ENCODE measurements at regions not wholly inside any gene's neighbourhood (a gene's known extent, or its start where the extent isn't known, plus 50 kb on each side); places are given as distances from the start of the nearest gene placed in this dataset.
"Not testable (repeated sequence)": the region's sequence is repeated elsewhere in the genome, so short reads cannot be mapped to it uniquely, and the experiment has no call there.

DNA sequence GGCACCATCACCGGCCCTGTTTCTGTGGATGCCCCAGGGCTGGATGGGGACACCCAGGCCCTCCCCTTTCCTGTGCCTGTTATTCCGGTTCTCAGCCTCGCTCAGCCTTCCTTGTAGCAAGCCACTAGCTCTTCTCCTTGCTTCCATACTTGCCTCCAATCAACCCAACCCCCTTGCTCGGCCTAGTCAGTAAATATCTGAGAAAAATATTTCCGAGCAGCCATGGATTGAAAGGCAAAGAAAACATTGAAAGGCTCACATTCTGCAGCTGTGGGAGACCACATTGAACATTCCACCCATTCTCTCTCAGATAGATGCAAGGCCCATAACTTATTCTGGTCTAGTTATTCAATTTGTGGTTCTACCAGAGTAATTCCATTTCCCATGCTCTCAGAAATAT lies 114.9 kb downstream of the SPP2 start:
- H3K4me3 Mint-ChIP-seq, result no peak overlapping the region
- intact Hi-C loops (cut with micrococcal nuclease), result no loop called here

DNA sequence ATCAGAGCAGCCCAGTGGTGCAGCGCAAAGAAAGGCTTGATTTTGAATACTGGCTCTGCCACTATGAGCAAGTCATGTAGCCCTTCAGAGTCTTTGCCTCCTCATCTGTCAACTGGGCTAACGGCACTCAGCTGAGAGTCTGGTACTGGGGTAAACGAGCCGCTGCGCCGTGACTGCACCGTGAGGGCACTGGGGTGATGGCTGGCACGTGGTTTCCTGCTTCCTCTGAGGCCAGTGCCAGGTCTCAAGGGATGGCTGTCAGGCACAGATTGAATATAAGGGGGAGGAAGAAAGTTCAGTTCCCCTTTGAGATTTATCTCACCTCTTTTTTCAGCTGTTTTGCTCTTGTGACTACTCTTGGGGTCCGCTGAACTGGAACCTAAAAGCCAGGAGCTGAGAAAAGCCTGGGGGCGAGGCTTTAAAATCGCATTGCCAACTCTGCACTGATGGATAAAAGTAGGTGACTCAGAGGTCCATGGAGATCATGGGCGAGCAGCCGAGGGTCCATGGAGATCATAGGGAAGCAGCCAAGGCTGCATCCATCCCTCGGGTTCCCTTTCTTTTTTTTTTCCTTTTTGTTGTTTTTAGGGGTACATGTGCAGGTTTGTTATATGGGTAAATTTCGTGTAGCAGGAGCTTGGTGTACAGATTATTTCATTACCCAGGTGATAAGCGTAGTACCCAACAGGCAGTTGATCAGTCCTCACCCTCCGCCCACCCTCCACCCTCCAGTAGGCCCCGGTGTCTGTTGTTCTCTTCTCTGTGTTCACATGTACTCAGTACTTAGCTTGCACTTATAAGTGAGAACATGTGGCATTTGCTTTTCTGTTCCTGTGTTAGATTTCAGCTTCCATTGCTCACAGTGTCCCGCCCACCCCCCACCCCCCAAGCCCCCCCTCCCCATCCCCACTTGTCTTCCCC lies 114.3 kb downstream of the SPP2 start:
- Mint-ChIP-seq H3K36me3 (ENCODE audit: low read depth) (no peaks in the 10 kb centered on the region), H3K27me3 (no peaks in the 10 kb centered on the region), H3K9me3 (no peaks in the 10 kb centered on the region), H3K27ac (no peak overlapping the region), H3K4me1 (peaks cover 20% of the 10 kb centered on the region), H3K4me3 (no peak overlapping the region)
- DNase-seq, result peak; percentile 63
- intact Hi-C loops (cut with micrococcal nuclease), result no loop called here

More for the DNA sequence above, 114.9 kb downstream of the SPP2 start:
- Mint-ChIP-seq H3K27me3 (no peaks in the 10 kb centered on the region), H3K4me1 (peaks cover 20% of the 10 kb centered on the region), H3K9me3 (no peaks in the 10 kb centered on the region), H3K27ac (no peak overlapping the region), H3K36me3 (ENCODE audit: low read depth) (no peaks in the 10 kb centered on the region)
- DNase-seq, result no peak

DNA sequence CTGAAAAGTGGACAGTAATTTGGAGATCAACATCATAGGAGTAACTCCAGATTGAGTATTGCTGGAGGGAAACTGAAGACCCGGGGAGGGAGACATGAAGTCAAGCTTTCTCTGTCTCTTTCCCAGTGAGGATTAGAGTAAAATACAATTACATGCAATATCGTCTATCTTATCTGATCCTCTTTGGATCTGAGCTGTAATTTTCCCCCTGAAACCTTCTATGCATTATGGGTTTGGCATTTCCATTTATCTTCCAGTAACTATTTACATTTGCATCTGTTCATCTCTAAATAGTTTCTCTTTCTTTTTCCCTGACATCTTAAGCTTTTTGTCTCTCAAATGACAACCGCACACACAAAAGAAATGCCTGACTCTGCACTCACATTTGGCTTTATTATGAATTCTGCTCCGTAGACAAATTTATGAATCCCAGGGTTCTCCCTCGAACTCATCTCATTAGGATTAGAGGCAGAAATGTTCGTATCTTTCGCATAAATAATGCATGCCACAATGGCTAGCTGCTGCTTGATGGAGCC lies 113.1 kb downstream of the SPP2 start:
- H3K9me3 Mint-ChIP-seq, result peaks cover 6% of the 10 kb centered on the region
- peak overlapping the region; percentile 2 for H3K4me3 Mint-ChIP-seq
- H3K36me3 Mint-ChIP-seq (ENCODE audit: low read depth), result no peaks in the 10 kb centered on the region
- DNase-seq, result no peak
- H3K4me1 Mint-ChIP-seq, result peaks cover 20% of the 10 kb centered on the region
- intact Hi-C loops (cut with micrococcal nuclease), result no loop called here
- H3K27me3 Mint-ChIP-seq, result no peaks in the 10 kb centered on the region
- H3K27ac Mint-ChIP-seq, result no peak overlapping the region

DNA sequence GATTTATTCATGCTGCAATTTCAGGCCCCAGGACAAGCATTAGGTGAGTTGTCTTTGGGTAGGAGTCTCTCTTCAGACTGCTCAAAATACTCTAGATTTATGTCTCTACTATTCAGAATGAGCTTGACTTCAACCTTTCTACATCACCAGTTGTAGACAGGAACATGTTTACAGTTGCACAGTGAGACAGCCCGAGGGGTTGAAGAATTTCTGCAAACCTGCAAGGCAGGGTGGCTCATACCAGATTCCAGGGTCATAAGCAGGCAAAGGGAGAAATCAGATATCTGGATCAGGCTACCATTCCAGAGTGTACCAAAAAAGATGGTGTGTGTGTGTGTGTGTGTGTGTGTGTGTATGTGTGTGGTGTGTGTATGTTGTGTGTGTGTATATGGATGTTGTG lies 112.4 kb downstream of the SPP2 start:
- DNase-seq, result no peak
- Mint-ChIP-seq H3K4me3 (no peak overlapping the region), H3K4me1 (peaks cover 23% of the 10 kb centered on the region), H3K27me3 (peaks cover 3% of the 10 kb centered on the region), H3K36me3 (ENCODE audit: low read depth) (no peaks in the 10 kb centered on the region), H3K27ac (no peak overlapping the region), H3K9me3 (peaks cover 10% of the 10 kb centered on the region)
- intact Hi-C loops (cut with micrococcal nuclease), result no loop called here

DNA sequence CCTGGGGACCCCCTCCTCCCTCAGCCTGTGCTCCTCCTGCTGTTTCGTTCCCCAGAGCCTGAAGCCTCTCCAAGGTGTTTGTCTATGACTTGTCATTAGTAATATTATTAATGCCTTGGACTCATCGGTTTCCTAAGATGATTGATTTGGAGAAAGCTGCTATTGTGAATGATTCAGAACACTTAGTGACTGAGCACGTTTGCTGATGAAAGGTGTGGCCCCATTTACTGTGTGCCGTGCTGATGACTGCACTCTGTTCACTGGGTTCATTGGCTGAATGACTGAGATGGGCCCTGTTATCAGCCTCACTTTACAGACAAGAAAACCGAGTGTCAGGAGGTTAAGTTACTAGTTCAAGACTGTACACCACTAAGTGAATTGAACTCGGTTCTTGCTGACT lies 111.4 kb downstream of the SPP2 start:
- peaks cover 10% of the 10 kb centered on the region for H3K9me3 Mint-ChIP-seq
- no peak overlapping the region for H3K4me3 Mint-ChIP-seq
- H3K27me3 Mint-ChIP-seq, result peaks cover 3% of the 10 kb centered on the region
- H3K27ac Mint-ChIP-seq, result no peak overlapping the region
- no peaks in the 10 kb centered on the region for H3K36me3 Mint-ChIP-seq (ENCODE audit: low read depth)
- intact Hi-C loops (cut with micrococcal nuclease), result no loop called here
- DNase-seq, result no peak
- H3K4me1 Mint-ChIP-seq, result peaks cover 23% of the 10 kb centered on the region

DNA sequence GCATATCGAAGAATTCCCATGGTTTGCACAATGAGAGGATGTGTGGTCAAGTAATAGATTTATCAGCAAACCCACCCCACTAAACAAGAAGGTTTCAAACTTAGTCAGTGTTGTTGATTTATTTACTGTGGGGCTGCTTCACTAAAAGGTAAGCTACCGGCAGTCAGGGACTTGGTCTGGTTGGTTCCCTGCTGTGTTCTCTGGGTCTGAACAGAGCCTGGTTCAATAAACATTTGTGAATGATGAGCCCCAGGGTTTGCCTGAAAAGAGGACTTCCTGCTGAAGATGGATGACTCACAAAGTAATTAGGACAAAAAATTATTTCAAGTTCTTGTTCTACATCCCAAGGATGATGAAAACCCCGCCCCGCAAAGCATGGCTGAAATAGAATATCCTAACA lies 108.3 kb downstream of the SPP2 start:
- no peaks in the 10 kb centered on the region for H3K36me3 Mint-ChIP-seq (ENCODE audit: low read depth)
- no peak overlapping the region for H3K27ac Mint-ChIP-seq
- H3K27me3 Mint-ChIP-seq, result peaks cover 15% of the 10 kb centered on the region
- H3K4me1 Mint-ChIP-seq, result peaks cover 11% of the 10 kb centered on the region
- intact Hi-C loops (cut with micrococcal nuclease), result no loop called here
- peaks cover 16% of the 10 kb centered on the region for H3K9me3 Mint-ChIP-seq
- DNase-seq, result no peak
- H3K4me3 Mint-ChIP-seq, result no peak overlapping the region

DNA sequence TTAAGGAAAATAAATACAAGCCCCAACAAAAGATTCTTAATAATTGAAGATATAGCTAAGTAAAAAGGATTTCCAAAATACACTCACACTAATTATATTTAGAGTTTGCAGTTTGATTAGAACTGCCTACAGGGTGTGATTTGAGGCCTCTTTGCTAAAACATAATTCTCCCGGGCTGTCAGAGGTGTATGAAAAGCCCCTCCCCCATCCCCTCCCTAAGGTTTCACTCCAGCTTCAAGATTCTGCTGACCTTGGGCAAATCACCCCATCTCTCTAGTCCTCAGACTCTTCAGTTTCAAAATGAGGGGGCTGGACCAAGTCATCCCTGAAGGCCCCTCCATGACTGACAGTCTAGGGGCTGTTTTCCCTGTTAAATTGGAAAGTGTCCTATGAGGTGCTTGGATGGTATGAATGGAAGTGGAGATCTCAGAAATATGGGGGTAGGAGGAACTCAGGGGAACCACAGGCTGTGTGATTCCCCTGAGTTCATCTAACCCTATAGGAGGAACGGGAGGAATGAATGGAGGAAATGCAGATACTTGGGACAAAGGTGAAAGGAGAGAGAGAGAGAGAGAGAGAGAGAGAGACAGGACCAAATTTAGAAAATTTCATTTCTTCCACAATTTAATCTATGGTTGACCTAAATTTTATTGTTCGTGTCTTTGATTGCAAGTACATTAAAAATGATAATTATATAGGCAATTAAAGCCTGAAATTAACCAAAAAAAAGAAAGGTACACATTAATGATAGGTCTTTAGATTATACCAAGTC lies 107.5 kb downstream of the SPP2 start:
- Mint-ChIP-seq H3K4me3 (no peak overlapping the region), H3K9me3 (peaks cover 16% of the 10 kb centered on the region), H3K4me1 (peaks cover 5% of the 10 kb centered on the region), H3K27me3 (peaks cover 17% of the 10 kb centered on the region), H3K36me3 (ENCODE audit: low read depth) (peaks cover 3% of the 10 kb centered on the region), H3K27ac (no peak overlapping the region)
- intact Hi-C loops (cut with micrococcal nuclease), result no loop called here
- no peak for DNase-seq

DNA sequence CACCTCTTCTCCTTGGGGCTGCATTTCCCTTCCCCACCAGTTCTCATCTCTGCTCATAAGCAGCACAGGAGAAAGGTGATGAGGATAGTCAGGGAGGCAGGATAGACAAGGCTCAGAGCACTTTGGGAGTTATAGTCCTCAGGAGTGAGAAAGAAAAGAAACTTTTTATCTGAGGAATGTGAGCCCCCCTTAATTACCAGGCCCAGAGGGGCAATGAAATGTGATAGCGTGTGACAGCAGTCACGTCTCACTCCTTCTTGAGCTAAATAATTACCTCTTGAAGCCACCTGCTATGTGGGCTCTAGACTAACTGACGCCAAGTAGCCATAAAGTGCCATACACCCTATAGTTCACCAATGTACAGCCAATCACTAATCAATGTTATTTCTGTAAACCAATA lies 105.8 kb downstream of the SPP2 start:
- H3K9me3 Mint-ChIP-seq, result peaks cover 23% of the 10 kb centered on the region
- no peak for DNase-seq
- H3K36me3 Mint-ChIP-seq (ENCODE audit: low read depth), result peaks cover 3% of the 10 kb centered on the region
- H3K27ac Mint-ChIP-seq, result no peak overlapping the region
- H3K4me3 Mint-ChIP-seq, result no peak overlapping the region
- intact Hi-C loops (cut with micrococcal nuclease), result no loop called here
- peaks cover 3% of the 10 kb centered on the region for H3K4me1 Mint-ChIP-seq
- H3K27me3 Mint-ChIP-seq, result peaks cover 17% of the 10 kb centered on the region

DNA sequence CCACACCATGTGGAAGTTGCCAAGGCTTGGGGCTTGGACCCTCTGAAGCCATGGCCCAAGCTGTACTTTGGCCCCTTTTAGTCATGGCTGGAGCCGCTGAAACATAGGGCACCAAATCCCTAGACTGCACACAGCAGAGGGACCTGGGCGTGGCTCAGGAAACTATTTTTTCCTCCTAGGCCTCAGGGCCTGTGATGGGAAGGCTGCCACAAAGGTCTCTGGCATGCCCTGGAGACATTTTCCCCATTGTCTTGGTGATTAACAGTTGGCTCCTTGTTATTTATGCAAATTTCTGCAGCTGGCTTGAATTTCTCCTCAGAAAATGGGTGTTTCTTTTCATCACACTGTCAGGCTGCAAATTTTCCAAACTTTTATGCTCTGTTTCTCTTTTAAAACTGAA lies 102.3 kb downstream of the SPP2 start:
- peaks cover 14% of the 10 kb centered on the region for H3K27me3 Mint-ChIP-seq
- H3K4me1 Mint-ChIP-seq, result not testable (repeated sequence)

DNA sequence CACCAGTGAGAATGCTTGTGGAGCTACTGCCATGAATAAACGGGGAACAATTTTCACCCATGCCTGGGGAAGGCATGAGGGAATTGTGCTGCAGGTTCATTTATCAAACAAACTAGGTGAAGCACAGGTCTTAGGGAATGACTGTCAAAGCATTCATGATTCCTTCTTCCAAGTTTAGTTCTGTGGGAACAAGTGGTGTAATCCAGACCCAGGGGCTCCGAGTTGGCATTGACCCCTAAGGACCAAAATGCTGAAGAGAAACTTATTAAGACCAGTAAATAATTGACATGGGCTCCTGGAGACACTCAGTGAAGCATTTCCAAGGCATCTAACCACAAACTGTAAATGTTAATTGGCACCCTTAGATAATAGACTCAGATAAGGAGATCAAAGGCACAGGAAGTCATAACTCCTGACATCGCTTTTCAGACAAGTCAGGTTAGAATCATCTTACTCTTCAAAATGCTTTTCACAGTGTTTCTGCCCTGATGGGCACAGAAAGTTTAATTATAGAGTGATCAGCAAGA lies 96.9 kb downstream of the SPP2 start:
- H3K4me3 Mint-ChIP-seq, result peak overlapping the region; percentile 23
- H3K27ac Mint-ChIP-seq, result no peak overlapping the region
- intact Hi-C loops (cut with micrococcal nuclease), result no loop called here
- no peaks in the 10 kb centered on the region for H3K36me3 Mint-ChIP-seq (ENCODE audit: low read depth)
- H3K4me1 Mint-ChIP-seq, result peaks cover 25% of the 10 kb centered on the region
- peaks cover 7% of the 10 kb centered on the region for H3K9me3 Mint-ChIP-seq
- peak; percentile 65 for DNase-seq
- H3K27me3 Mint-ChIP-seq, result no peaks in the 10 kb centered on the region

More for the DNA sequence above, 102.3 kb downstream of the SPP2 start:
- H3K4me3 Mint-ChIP-seq; H3K36me3 Mint-ChIP-seq (ENCODE audit: low read depth); H3K27ac Mint-ChIP-seq; DNase-seq; intact Hi-C loops (cut with micrococcal nuclease): not testable (repeated sequence)
- H3K9me3 Mint-ChIP-seq, result peaks cover 13% of the 10 kb centered on the region

DNA sequence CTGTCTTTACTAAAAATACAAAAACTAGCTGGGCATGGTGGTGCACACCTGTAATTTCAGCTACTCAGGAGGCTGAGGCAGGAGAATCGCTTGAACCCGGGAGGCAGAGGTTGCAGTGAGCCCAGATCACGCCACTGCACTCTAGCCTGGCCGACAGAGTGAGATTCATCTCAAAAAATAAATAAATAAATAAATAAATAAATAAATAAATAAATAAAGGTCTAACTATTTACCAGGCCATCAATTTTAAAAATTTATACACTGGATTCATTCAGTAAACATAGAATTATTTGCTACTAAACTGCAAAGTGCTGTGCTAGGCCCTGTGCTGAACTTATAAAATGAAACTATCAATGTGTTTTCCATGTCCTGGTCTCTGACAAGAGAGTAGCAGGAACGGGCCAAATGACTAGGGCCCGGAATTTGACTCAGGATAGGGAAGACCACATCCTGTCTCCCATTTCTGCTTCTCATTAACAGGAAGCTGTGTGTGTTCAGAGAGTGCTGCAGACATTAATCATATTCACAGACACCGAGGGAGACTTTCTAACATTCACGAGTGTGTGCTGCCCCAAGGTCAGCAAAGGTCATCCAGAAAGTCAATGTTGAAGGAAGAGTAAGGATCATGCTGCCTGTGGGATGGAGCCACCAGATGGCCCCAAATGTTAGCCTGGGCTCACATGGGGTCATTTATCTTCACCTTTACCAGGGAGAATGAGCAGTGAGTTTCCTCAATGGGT lies 95.8 kb downstream of the SPP2 start:
- no peak for DNase-seq
- H3K9me3 Mint-ChIP-seq, result no peaks in the 10 kb centered on the region
- no peaks in the 10 kb centered on the region for H3K36me3 Mint-ChIP-seq (ENCODE audit: low read depth)
- H3K27me3 Mint-ChIP-seq, result no peaks in the 10 kb centered on the region
- intact Hi-C loops (cut with micrococcal nuclease), result no loop called here
- H3K4me3 Mint-ChIP-seq, result peak overlapping the region; percentile 44
- H3K27ac Mint-ChIP-seq, result peak overlapping the region; percentile 70
- H3K4me1 Mint-ChIP-seq, result peaks cover 28% of the 10 kb centered on the region

DNA sequence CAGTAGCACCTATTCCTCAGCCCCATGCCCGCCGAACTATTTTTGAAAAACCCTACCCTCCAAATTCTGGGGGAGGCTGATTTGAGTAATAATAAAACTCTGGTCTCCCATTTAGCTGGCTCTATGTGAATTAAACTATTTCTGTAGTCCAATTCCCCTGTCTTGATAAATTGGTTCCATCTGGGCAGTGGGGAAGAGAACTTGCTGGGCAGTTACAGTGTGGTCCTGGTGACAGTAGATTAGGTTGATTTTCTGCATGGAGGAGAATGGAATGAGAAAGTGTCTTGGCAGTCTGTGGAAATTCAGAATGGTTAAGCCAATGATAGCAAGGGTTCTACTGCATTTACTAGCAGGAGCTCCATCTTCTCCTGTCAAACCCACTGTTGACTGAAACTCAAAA lies 95.0 kb downstream of the SPP2 start:
- DNase-seq, result no peak
- Mint-ChIP-seq H3K9me3 (no peaks in the 10 kb centered on the region), H3K4me1 (peaks cover 28% of the 10 kb centered on the region), H3K4me3 (no peak overlapping the region), H3K27ac (no peak overlapping the region), H3K36me3 (ENCODE audit: low read depth) (no peaks in the 10 kb centered on the region), H3K27me3 (no peaks in the 10 kb centered on the region)
- intact Hi-C loops (cut with micrococcal nuclease), result no loop called here

DNA sequence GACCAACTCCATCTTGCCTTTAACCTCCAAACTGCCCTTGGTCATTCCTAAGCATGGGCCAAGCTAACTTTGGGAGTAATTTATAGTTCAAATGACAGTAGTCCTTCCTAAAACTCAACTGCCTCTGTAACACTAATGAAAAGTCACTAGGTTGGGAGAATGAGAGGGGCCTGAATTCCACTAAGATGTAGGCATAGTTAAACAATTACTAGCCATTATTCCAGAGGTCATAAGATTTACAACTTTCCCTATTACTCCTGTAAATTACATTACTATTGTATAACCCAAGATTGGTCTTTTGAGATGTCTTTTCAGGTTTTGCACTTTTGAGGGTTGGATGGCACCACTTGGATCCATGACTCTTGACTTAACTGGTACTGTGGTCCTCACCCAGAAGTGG lies 94.6 kb downstream of the SPP2 start:
- DNase-seq, result no peak
- peaks cover 28% of the 10 kb centered on the region for H3K4me1 Mint-ChIP-seq
- H3K36me3 Mint-ChIP-seq (ENCODE audit: low read depth), result no peaks in the 10 kb centered on the region
- intact Hi-C loops (cut with micrococcal nuclease), result no loop called here
- no peaks in the 10 kb centered on the region for H3K27me3 Mint-ChIP-seq
- H3K9me3 Mint-ChIP-seq, result peaks cover 3% of the 10 kb centered on the region
- H3K27ac Mint-ChIP-seq, result no peak overlapping the region
- no peak overlapping the region for H3K4me3 Mint-ChIP-seq
